K562 (cell line): ENCODE measurements at regions not wholly inside any gene's neighbourhood (a gene's known extent, or its start where the extent isn't known, plus 50 kb on each side); places are given as distances from the start of the nearest gene placed in this dataset.

ENCODE experiments used
- ARHGAP35 ChIP-seq: fragments of 450-650 bp; IDR thresholded peaks from 2 replicates; pipeline ENCODE4 v1.6.1; 2018; ENCODE audit not compliant: partially characterized antibody
- CEBPB ChIP-seq: fragments of 450-650 bp; IDR thresholded peaks from 2 replicates; pipeline ENCODE4 v1.6.1; 2016; ENCODE audit warnings: missing genetic modification characterization, missing compliant biosample characterization
- EGR1 ChIP-seq: fragments of 450-650 bp; conservative IDR thresholded peaks from 2 replicates; pipeline ENCODE4 v1.6.1; 2017; ENCODE audit warnings: mild to moderate bottlenecking
- KLF6 ChIP-seq: fragments of 250-450 bp; sonication (Bioruptor Pico); IDR thresholded peaks from 2 replicates; pipeline ENCODE4 v1.4.0; 2020; ENCODE audit warnings: mild to moderate bottlenecking, moderate library complexity, borderline replicate concordance
- NR1H2 ChIP-seq: sonication (generic); formaldehyde crosslinking; IDR thresholded peaks from 2 replicates; pipeline ENCODE4 v1.4.0; 2020; ENCODE audit warnings: mild to moderate bottlenecking, missing genetic modification reagents
- NR2C2 ChIP-seq, 2 experiments: fragments of 200-800 bp in 1 of 2; sonication (Bioruptor generic) in 1 of 2; sonication (generic) in 1 of 2; formaldehyde crosslinking in 1 of 2; IDR thresholded peaks; 2 replicates each; pipeline versions ENCODE4 v1.6.1 to v1.8.0; 2016 to 2022; ENCODE audit warnings: mild to moderate bottlenecking in 1 of 2, missing compliant biosample characterization in 1 of 2, missing genetic modification characterization in 1 of 2, missing genetic modification reagents in 1 of 2
- POLR2A ChIP-seq: fragments of 450-650 bp; conservative IDR thresholded peaks from 2 replicates; pipeline ENCODE4 v1.6.1; 2016
- TRIM28 ChIP-seq: fragments of 450-650 bp; IDR thresholded peaks from 2 replicates; pipeline ENCODE4 v1.6.1; 2017
- ZNF77 ChIP-seq: fragments of 250-450 bp; sonication (Bioruptor Pico); IDR thresholded peaks from 2 replicates; pipeline ENCODE4 v1.5.0; 2020
- ZZZ3 ChIP-seq: fragments of 450-650 bp; IDR thresholded peaks from 2 replicates; pipeline ENCODE4 v1.6.1; 2016; ENCODE audit warnings: antibody characterized with exemption, mild to moderate bottlenecking, moderate library complexity
- TF ChIP-seq, protein P1 (sequence below), 3 experiments: IDR thresholded peaks in 2 of 3; conservative IDR thresholded peaks in 1 of 3; 2 replicates each; pipeline ENCODE4 v1.5.1; 2011 to 2012; ENCODE audit warnings: low read length in 3 of 3, mild to moderate bottlenecking in 3 of 3, control low read depth in 2 of 3, improper control_type of control experiment in 1 of 3, inconsistent platforms in 1 of 3, low read depth in 1 of 3, mixed read lengths in 1 of 3, moderate library complexity in 1 of 3; ENCODE audit not compliant: insufficient read depth in 2 of 3
- TF ChIP-seq, protein P2 (sequence below): sonication (generic); formaldehyde crosslinking; IDR thresholded peaks from 2 replicates; pipeline ENCODE4 v1.8.1; 2023; ENCODE audit warnings: mild to moderate bottlenecking, missing genetic modification reagents
- TF ChIP-seq, protein P3 (sequence below), 2 experiments: IDR thresholded peaks in 1 of 2; conservative IDR thresholded peaks in 1 of 2; 2 replicates each; pipeline ENCODE4 v1.6.1; 2016; ENCODE audit warnings: low read depth in 2 of 2, mild to moderate bottlenecking in 1 of 2, missing compliant biosample characterization in 1 of 2, missing genetic modification characterization in 1 of 2, moderate library complexity in 1 of 2

DNA sequence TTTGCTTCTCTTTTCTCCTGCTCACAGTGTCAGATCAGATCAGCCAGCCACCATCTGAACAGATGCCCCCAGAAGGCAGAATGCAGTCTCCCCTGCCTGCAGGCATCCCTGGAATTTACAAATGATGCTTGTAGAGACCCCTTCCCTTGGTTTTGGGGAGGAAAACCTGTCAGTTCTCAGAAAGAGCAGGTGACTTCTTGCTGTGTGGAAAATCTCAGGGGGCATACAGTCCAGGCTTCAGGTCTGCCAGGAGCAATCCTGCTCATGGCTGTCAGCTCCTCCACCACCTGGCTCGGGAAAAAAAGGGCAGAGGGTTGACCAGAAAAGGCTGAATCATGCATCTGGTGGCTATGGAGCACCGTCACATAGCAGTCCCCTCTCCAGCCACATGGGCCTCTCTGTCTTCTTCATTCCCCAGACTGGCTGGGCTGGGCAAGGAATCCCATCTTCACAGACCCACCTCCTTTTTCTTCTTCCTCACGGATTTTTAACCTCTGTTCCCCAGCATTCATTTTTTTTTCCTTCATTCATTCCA lies 107.0 kb downstream of the KCNF1 start:
- TF ChIP-seq, protein P1, sequence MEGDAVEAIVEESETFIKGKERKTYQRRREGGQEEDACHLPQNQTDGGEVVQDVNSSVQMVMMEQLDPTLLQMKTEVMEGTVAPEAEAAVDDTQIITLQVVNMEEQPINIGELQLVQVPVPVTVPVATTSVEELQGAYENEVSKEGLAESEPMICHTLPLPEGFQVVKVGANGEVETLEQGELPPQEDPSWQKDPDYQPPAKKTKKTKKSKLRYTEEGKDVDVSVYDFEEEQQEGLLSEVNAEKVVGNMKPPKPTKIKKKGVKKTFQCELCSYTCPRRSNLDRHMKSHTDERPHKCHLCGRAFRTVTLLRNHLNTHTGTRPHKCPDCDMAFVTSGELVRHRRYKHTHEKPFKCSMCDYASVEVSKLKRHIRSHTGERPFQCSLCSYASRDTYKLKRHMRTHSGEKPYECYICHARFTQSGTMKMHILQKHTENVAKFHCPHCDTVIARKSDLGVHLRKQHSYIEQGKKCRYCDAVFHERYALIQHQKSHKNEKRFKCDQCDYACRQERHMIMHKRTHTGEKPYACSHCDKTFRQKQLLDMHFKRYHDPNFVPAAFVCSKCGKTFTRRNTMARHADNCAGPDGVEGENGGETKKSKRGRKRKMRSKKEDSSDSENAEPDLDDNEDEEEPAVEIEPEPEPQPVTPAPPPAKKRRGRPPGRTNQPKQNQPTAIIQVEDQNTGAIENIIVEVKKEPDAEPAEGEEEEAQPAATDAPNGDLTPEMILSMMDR (IDR thresholded peaks at IDR 0.05 in 2 of 3, conservative IDR thresholded peaks at IDR 0.05 in 1 of 3; ENCODE audit: insufficient read depth in 2 of 3, low read depth in 1 of 3, low read length in 3 of 3), result no peak
- TF ChIP-seq, protein P2, sequence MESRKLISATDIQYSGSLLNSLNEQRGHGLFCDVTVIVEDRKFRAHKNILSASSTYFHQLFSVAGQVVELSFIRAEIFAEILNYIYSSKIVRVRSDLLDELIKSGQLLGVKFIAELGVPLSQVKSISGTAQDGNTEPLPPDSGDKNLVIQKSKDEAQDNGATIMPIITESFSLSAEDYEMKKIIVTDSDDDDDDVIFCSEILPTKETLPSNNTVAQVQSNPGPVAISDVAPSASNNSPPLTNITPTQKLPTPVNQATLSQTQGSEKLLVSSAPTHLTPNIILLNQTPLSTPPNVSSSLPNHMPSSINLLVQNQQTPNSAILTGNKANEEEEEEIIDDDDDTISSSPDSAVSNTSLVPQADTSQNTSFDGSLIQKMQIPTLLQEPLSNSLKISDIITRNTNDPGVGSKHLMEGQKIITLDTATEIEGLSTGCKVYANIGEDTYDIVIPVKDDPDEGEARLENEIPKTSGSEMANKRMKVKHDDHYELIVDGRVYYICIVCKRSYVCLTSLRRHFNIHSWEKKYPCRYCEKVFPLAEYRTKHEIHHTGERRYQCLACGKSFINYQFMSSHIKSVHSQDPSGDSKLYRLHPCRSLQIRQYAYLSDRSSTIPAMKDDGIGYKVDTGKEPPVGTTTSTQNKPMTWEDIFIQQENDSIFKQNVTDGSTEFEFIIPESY, result no peak
- no peak for TF ChIP-seq NR2C2 (CRISPR knock-in tag; IDR thresholded peaks at IDR 0.05)
- no peak for TF ChIP-seq NR2C2 (tag; IDR thresholded peaks at IDR 0.05)
- no peak for TF ChIP-seq POLR2A
- TF ChIP-seq, protein P3, sequence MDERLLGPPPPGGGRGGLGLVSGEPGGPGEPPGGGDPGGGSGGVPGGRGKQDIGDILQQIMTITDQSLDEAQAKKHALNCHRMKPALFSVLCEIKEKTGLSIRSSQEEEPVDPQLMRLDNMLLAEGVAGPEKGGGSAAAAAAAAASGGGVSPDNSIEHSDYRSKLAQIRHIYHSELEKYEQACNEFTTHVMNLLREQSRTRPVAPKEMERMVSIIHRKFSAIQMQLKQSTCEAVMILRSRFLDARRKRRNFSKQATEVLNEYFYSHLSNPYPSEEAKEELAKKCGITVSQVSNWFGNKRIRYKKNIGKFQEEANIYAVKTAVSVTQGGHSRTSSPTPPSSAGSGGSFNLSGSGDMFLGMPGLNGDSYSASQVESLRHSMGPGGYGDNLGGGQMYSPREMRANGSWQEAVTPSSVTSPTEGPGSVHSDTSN (CRISPR knock-in tag; IDR thresholded peaks at IDR 0.05; ENCODE audit: low read depth), result no peak
- TF ChIP-seq, protein P3 (tag; conservative IDR thresholded peaks at IDR 0.05; ENCODE audit: low read depth), result no peak
- no peak for TF ChIP-seq ARHGAP35
- no peak for TF ChIP-seq KLF6 (CRISPR knock-in tag)
- TF ChIP-seq ZNF77 (CRISPR knock-in tag), result no peak
- no peak for TF ChIP-seq ZZZ3
- no peak for TF ChIP-seq CEBPB (tag)
- TF ChIP-seq TRIM28, result no peak
- no peak for TF ChIP-seq NR1H2 (CRISPR knock-in tag)
- TF ChIP-seq EGR1, result no peak
